Panc1 (cell line): ENCODE measurements at regions not wholly inside any gene's neighbourhood (a gene's known extent, or its start where the extent isn't known, plus 50 kb on each side); places are given as distances from the start of the nearest gene placed in this dataset.

Experiments used
- ATAC-seq: fragments of 200-7000 bp; cut with Tn5 transposase; 2 replicates; pipeline ENCODE4 v1.9.1; 2020; ENCODE audit warnings: mild to moderate bottlenecking, moderate library complexity
- BruUV-seq: library from RNA; stranded (reverse); fragments of 400-500 nt; replicated peaks from 2 replicates; lab custom pipeline; 2021; lab: Mats Ljungman, UMichigan
- CTCF ChIA-PET: fragments of 300-600 bp; sonication (Branson Sonifier 250); formaldehyde crosslinking; loops from one replicate; lab custom pipeline; 2022; ENCODE audit warnings: antibody characterized with exemption; lab: Charles Lee
- POLR2A ChIA-PET: fragments of 300-600 bp; sonication (Branson Sonifier 250); formaldehyde crosslinking; loops from one replicate; lab custom pipeline; 2022; ENCODE audit warnings: antibody characterized with exemption; lab: Charles Lee
- DNase-seq: peaks from one replicate; pipeline ENCODE4 v3.0.0-alpha.2; 2010; ENCODE audit warnings: low read depth, low spot score
- H3K27ac ChIP-seq: 2 replicates; pipeline ENCODE4 v1.5.1; 2011; ENCODE audit warnings: mild to moderate bottlenecking, low read length, inconsistent platforms
- H3K27me3 ChIP-seq: fragments of 200-500 bp; sonication (Bioruptor generic); 2 replicates; pipeline ENCODE4 v1.6.0; 2014; ENCODE audit warnings: low read length, inconsistent platforms; ENCODE audit not compliant: control insufficient read depth, insufficient read depth
- H3K36me3 ChIP-seq: fragments of 200-500 bp; sonication (Bioruptor generic); 2 replicates; pipeline ENCODE4 v1.5.1; 2014; ENCODE audit warnings: inconsistent platforms, mild to moderate bottlenecking, low read length, moderate library complexity; ENCODE audit not compliant: control insufficient read depth, insufficient read depth
- H3K4me1 ChIP-seq: 2 replicates; pipeline ENCODE4 v1.5.1; 2011; ENCODE audit warnings: inconsistent platforms, mild to moderate bottlenecking, low read length, moderate library complexity; ENCODE audit not compliant: control insufficient read depth, insufficient read depth
- H3K4me3 ChIP-seq, 2 experiments: 2 replicates each; pipeline ENCODE4 v1.5.1; 2011 to 2012; ENCODE audit warnings: low read depth in 2 of 2, low read length in 2 of 2, mild to moderate bottlenecking in 2 of 2, inconsistent platforms in 1 of 2, moderate library complexity in 1 of 2
- H3K9me3 ChIP-seq: fragments of 200-500 bp; sonication (Bioruptor generic); 2 replicates; pipeline ENCODE4 v1.5.1; 2014; ENCODE audit warnings: low read depth, mild to moderate bottlenecking, inconsistent platforms, low read length, moderate library complexity; ENCODE audit not compliant: control insufficient read depth, insufficient read depth
- POLR2AphosphoS5 ChIP-seq: IDR thresholded peaks from 2 replicates; pipeline ENCODE4 v1.6.1; 2012; ENCODE audit warnings: mild to moderate bottlenecking, low read depth, low read length, moderate library complexity
- SIN3A ChIP-seq: IDR thresholded peaks from 2 replicates; pipeline ENCODE4 v1.6.1; 2012; ENCODE audit warnings: low read depth, mild to moderate bottlenecking, low read length, moderate library complexity, borderline replicate concordance; ENCODE audit not compliant: insufficient read depth
- TCF7L2 ChIP-seq: IDR thresholded peaks from 2 replicates; pipeline ENCODE4 v1.6.1; 2011; ENCODE audit warnings: mild to moderate bottlenecking, low read depth, low read length, inconsistent platforms
- in situ Hi-C: cut with HindIII; loops from 2 replicates; pipeline ENCODE4 v1.10.0; 2016; ENCODE audit warnings: low sequenced_read_pairs, low pct_unique_long_range_greater_than_20kb
- intact Hi-C: fragments of 100-400 bp; cut with micrococcal nuclease; formaldehyde crosslinking; loops from one replicate; pipeline ENCODE4 v1.10.0; 2022; ENCODE audit not compliant: unreplicated experiment
- TF ChIP-seq, protein P1 (sequence below), 2 experiments: IDR thresholded peaks; 2 replicates each; pipeline ENCODE4 v1.6.1; 2011 to 2012; ENCODE audit warnings: low read depth in 2 of 2, control low read depth in 1 of 2, low read length in 1 of 2, mild to moderate bottlenecking in 1 of 2, moderate library complexity in 1 of 2; ENCODE audit not compliant: insufficient read depth in 1 of 2
- TF ChIP-seq, protein P2 (sequence below): fragments of 450-650 bp; IDR thresholded peaks from 2 replicates; pipeline ENCODE4 v1.5.1; 2017; ENCODE audit warnings: mild to moderate bottlenecking

GRCh38 chr5:29089591-29090130 is 2051.3 kb upstream of the CDH9 start:
- CTCF ChIA-PET: no interaction called here
- Histone ChIP-seq H3K9me3 (no peaks in the 10 kb centered on the region), H3K27me3 (no peaks in the 10 kb centered on the region), H3K36me3 (no peaks in the 10 kb centered on the region), H3K4me1 (no peaks in the 10 kb centered on the region), H3K27ac (no peak overlapping the region), H3K4me3 (no peak overlapping the region)
- in situ Hi-C loops (no loop called here), intact Hi-C loops (no loop called here)
- TF ChIP-seq, protein P1, sequence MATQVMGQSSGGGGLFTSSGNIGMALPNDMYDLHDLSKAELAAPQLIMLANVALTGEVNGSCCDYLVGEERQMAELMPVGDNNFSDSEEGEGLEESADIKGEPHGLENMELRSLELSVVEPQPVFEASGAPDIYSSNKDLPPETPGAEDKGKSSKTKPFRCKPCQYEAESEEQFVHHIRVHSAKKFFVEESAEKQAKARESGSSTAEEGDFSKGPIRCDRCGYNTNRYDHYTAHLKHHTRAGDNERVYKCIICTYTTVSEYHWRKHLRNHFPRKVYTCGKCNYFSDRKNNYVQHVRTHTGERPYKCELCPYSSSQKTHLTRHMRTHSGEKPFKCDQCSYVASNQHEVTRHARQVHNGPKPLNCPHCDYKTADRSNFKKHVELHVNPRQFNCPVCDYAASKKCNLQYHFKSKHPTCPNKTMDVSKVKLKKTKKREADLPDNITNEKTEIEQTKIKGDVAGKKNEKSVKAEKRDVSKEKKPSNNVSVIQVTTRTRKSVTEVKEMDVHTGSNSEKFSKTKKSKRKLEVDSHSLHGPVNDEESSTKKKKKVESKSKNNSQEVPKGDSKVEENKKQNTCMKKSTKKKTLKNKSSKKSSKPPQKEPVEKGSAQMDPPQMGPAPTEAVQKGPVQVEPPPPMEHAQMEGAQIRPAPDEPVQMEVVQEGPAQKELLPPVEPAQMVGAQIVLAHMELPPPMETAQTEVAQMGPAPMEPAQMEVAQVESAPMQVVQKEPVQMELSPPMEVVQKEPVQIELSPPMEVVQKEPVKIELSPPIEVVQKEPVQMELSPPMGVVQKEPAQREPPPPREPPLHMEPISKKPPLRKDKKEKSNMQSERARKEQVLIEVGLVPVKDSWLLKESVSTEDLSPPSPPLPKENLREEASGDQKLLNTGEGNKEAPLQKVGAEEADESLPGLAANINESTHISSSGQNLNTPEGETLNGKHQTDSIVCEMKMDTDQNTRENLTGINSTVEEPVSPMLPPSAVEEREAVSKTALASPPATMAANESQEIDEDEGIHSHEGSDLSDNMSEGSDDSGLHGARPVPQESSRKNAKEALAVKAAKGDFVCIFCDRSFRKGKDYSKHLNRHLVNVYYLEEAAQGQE (IDR thresholded peaks at IDR 0.05; ENCODE audit: insufficient read depth in 1 of 2, low read depth in 2 of 2, low read length in 1 of 2): no peak
- TF ChIP-seq, protein P2, sequence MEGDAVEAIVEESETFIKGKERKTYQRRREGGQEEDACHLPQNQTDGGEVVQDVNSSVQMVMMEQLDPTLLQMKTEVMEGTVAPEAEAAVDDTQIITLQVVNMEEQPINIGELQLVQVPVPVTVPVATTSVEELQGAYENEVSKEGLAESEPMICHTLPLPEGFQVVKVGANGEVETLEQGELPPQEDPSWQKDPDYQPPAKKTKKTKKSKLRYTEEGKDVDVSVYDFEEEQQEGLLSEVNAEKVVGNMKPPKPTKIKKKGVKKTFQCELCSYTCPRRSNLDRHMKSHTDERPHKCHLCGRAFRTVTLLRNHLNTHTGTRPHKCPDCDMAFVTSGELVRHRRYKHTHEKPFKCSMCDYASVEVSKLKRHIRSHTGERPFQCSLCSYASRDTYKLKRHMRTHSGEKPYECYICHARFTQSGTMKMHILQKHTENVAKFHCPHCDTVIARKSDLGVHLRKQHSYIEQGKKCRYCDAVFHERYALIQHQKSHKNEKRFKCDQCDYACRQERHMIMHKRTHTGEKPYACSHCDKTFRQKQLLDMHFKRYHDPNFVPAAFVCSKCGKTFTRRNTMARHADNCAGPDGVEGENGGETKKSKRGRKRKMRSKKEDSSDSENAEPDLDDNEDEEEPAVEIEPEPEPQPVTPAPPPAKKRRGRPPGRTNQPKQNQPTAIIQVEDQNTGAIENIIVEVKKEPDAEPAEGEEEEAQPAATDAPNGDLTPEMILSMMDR: no peak
- TF ChIP-seq POLR2AphosphoS5 (no peak), SIN3A (no peak), TCF7L2 (no peak)
- POLR2A ChIA-PET: no interaction called here
- DNase-seq: no peak
- no peak for ATAC-seq
- no TSS peak for BruUV-seq

GRCh38 chr5:29085142-29085541 is 2046.8 kb upstream of the CDH9 start:
- ChIA-PET POLR2A (no interaction called here), CTCF (no interaction called here)
- no peak for ATAC-seq
- Histone ChIP-seq H3K27me3 (no peaks in the 10 kb centered on the region), H3K4me3 (no peak overlapping the region), H3K4me1 (no peaks in the 10 kb centered on the region), H3K36me3 (no peaks in the 10 kb centered on the region), H3K27ac (no peak overlapping the region), H3K9me3 (no peaks in the 10 kb centered on the region)
- no peak for DNase-seq
- TF ChIP-seq SIN3A (no peak), POLR2AphosphoS5 (no peak), TCF7L2 (no peak)
- TF ChIP-seq, protein P2: no peak
- TF ChIP-seq, protein P1 (IDR thresholded peaks at IDR 0.05; ENCODE audit: insufficient read depth in 1 of 2, low read depth in 2 of 2, low read length in 1 of 2): no peak
- in situ Hi-C loops (no loop called here), intact Hi-C loops (no loop called here)
- no TSS peak for BruUV-seq
